Tibial nerve (tissue), 3 donors: ENCODE measurements at regions not wholly inside any gene's neighbourhood (a gene's known extent, or its start where the extent isn't known, plus 50 kb on each side); places are given as distances from the start of the nearest gene placed in this dataset.

Experiments
- CTCF ChIP-seq, 5 experiments: fragments of 200-600 bp in 3 of 5; fragments of 450-650 bp in 2 of 5; sonication (generic) in 3 of 5; IDR thresholded peaks; one replicate each; pipeline ENCODE4 v1.5.1; 2016 to 2019; ENCODE audit warnings: antibody characterized with exemption in 5 of 5, mild to moderate bottlenecking in 3 of 5, moderate library complexity in 2 of 5
- POLR2A ChIP-seq, 2 donors: fragments of 450-650 bp; IDR thresholded peaks; one replicate each; pipeline ENCODE4 v1.6.1; 2017; ENCODE audit warnings: antibody characterized with exemption in 2 of 2, mild to moderate bottlenecking in 2 of 2, moderate library complexity in 2 of 2

- no peak for TF ChIP-seq CTCF (IDR thresholded peaks at IDR 0.05)
- no peak for TF ChIP-seq POLR2A (IDR thresholded peaks at IDR 0.05)
Observed at GRCh38 chr14:30017370-30017993, 89.8 kb upstream of the PRKD1 start.
